NCI-H1930 (cell line): ENCODE measurements at regions not wholly inside any gene's neighbourhood (a gene's known extent, or its start where the extent isn't known, plus 50 kb on each side); places are given as distances from the start of the nearest gene placed in this dataset.

Source experiments
- DNase-seq, 2 experiments: peaks; one replicate each; lab custom pipeline; 2025; lab: John Stamatoyannopoulos, UW

DNA sequence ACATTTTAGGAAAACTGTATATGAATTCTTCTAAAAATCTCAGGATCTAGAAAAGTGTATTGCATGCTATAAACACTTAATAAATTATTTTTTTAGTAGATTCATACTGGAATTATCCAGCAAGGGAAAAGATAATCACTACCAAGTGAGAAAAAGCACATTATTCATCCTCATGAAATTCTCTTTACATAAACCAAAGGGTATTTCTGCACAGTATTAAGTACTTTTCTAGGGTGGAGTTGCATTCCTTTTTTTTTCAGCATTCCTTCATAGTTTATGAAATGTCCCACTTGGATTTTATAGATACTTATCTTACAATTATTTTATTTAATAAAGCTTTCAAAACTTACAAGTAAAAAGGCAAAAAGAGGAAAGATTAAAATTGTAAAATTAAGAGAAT is 403.3 kb downstream of the HGF start:
- DNase-seq, result no peak

DNA sequence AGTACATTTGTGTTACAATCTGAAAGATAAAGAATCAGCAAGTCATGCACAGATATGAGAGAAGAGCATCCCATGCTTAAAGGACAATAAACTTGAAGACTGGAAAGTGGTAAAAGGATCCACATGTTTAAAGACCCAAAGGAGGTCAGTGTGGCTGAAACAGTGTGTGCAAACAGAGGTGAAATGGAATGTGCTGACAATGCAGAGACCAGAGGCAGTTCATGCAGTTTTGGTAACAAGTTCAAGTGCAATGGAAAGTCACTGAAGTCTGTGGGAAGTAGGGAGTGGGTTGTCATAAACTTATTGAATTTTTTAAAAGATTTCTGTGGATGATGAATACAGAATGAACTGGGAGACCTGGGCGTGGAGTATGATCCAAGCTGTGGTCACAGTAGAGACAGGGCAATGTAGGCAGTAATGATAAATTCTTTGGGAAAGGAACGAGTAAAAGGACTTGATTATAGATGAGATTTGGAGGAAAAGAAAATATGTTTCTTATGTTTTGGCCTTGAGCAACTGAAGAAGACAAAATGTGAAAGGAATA is 408.0 kb downstream of the HGF start:
- no peak for DNase-seq

DNA sequence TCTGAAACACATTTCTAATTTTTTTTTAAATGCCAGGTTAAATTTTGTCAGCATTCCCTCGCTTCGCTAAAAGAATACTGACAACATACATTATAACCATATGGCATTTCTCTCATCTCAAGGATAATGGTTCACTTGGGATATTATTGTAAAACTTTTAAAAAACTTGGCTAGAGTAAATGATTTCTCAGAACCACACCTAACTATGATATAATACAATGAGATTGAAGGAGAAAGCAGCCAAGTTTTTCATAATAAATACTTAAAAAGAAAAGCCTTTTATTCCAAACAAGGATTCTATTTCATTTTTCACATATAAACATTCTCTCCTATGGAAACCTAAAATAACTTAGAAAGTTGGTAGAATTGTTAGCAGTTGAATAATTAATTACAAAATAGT is 413.9 kb downstream of the HGF start:
- no peak for DNase-seq

DNA sequence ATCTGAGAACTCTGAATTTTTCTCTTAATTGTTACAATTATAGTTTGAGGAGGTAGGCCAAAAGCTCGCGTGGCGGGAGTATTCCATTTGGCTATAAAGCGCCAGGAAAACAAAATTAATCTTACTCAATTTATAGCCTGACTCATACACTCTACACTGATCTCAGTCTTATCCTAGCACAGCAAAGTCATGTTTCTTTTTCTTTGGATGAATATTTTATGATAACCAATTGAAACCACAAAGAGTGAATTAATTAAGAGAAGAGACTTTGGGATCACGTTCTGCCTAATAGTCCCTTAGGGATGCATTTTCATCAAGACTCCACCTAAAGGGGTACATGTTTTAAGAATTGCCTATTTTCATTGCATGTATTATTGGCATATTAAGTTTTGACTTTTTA is 420.8 kb downstream of the HGF start:
- DNase-seq, result no peak

DNA sequence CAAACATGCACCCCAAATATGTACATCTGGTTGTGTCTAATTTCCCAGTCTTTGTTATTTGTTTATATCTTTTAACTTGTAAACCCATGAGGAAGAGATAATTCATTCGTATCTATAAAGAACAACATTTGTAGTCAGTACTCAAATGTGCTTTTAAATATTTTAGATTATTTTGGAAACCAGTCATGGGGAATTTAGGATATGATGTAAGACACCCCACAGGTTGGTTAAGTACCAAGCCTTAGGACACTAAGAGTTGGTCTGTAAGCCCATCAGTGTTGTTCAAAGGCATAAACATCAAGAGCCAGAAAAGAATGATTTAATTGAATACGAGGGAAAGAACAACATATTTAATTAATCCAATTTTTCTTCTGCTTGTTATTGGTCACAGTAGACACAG is 421.1 kb upstream of the SEMA3C start:
- no peak for DNase-seq

DNA sequence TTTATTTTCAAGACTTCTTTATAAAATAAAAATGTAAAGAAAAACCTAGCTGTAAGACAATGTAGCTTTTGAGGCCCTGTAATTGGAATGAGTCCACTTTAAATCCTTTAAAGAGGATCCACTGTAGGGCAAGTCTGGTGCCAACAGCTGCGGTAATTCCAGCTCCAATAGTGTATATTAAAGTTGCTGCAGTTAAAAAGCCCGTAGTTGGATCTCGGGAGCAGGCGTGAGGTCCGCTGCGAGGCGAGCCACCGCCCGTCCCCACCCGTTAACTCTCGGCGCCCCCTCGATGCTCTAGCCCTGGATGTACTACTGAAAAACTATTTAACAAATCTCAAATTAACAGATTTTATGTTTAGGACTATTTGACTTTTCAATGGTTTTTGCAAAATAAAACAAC is 414.7 kb upstream of the SEMA3C start:
- DNase-seq, result no peak

DNA sequence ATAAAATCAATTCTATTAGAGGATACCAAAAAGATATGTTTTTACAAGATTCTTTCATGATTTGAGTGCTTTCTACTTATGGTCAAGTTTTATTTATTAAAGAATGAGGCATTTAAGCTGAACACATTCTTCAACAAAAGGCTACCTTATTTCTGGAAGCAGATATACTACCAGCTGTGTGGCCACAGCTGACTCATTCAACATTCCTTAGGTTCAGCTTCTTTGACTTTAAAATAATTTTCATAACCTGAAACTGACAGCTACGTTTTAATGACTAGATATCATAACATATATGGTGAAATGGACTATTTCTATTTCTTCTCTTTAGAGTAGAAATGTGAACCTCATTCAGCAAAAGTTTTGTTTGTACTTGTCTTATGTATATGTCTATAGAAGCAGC is 414.2 kb upstream of the SEMA3C start:
- DNase-seq, result no peak

DNA sequence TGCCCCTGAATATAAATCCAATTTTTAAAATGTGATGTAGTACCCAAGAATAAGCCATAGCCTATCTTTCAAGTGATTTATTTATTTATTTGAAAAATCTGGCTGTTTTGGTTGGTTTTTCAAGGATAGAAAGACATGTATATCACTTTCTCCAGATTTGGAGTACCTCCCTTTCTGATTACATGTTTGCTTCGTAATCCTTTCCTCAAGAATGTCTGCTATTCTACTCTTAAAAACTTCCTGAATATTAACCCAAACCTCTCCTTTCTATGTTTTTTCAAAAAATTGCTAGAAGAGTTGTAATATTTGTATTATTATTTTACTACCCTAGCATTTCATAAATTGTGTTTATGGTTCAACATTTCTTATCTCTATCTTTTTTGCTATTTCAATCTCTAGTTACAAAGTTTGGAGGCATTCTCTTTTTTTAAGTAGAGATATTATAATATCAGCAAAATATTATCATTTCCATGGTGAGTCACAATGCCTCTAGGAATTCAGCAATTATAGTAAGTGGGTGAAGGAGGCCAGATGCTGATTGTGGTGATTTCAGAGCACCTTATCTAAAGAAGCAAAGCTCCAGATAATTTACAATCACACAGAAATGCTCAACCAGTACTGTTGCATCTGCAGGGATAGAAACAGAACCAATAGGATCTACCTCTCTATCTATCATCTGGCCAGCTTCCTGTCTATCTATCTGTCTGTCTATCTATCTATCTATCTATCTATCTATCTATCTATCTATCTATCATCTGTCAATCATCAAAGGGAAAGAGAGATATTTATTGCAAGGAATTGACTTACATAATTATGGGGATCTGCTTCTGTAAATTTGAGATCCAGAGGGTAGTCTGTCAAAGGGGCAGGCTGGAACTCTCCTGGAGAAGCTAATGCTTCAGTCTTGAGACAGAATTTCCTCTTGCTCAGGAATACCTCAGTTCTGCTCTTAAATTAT is 412.5 kb upstream of the SEMA3C start:
- no peak for DNase-seq

DNA sequence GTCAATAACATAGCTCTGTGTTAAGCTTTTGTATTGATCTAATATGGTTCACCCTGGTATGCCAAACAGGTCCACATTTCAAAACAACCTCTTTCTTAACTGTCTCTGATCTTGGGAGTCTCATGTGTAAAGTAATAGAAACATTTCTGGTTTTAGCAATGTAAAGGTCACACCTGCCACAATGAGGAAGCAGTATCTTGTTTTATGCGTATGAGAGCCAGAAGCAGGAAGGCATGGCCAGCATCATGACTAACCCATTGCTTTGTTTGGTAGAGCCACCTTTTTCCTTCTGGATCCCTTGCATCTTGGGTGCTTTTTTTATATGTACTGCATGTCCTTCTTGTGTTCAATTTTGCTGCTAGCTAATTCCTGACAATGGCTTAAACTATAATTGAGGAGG is 411.3 kb upstream of the SEMA3C start:
- DNase-seq, result no peak

DNA sequence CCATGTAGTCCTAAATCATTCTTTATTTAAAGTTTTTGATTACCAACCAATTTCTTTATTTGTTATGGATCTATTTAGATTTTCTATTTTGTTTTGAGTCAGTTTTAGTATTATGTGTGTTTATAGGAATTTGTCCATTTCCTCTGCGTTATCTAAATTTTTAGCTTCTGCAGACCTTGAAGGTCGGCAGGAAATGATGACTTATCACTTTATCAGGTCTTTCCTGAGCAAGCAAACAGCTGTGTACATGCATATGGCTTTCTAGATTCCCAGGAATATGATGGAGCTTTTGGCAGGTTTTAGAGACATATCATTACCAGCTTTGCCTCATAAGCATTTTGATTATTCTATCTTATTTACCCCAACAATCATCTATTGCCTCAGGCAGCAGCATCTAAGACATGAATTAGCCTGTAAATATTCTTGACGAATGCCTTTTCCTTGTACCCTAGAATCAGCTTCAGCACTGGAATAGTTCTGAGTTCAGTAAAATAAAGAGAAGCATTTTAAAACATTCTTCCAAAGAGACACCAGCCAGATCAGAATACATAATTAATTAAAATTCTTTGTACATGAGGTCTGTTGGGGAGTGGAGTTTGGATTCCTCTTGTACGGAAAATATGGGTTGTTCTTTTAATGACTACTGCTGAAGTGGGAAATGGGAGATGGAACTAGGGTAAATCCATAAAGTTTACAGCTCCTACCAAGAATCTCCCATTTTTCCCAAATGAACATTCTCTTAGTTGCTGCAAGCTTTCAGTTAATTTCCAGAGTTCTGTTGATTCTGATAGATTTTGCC is 408.8 kb upstream of the SEMA3C start:
- DNase-seq, result no peak

DNA sequence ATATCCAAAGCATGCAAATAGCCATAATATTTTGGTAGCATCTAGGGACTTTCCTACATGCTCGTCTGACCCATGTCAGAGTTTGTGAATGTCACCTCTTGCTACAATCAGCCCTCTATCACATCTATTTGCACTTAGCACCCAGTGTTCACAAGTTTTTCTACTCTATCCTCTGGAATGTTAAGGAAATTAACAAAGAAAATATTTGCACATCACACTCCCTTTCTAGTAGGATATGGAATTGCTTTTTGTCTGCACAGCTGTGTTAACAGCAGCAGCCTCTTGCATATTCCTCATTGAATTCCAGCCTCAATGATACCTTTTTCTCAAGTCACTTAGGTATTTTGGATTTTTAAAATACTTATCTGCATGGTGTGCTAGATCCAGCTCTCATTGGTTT is 403.1 kb upstream of the SEMA3C start:
- DNase-seq, result no peak

DNA sequence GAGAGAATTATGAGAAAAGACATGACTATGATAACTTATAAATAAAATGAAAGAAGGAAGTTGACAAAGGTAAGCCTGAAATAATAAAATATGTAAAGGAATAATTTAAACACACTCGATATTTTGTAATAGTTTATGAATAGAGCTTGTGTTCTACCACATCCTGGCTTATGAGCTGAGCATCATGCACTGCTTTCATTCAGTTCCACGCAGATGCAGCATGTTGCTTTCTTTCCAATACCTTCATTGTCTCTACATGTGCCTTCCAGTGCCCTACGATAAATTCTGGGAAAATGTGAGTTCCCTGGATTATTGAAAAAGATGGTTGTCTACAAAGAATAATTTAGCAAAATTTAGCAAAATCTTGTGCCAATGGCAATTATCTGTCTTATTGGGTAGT is 398.9 kb upstream of the SEMA3C start:
- DNase-seq, result no peak

DNA sequence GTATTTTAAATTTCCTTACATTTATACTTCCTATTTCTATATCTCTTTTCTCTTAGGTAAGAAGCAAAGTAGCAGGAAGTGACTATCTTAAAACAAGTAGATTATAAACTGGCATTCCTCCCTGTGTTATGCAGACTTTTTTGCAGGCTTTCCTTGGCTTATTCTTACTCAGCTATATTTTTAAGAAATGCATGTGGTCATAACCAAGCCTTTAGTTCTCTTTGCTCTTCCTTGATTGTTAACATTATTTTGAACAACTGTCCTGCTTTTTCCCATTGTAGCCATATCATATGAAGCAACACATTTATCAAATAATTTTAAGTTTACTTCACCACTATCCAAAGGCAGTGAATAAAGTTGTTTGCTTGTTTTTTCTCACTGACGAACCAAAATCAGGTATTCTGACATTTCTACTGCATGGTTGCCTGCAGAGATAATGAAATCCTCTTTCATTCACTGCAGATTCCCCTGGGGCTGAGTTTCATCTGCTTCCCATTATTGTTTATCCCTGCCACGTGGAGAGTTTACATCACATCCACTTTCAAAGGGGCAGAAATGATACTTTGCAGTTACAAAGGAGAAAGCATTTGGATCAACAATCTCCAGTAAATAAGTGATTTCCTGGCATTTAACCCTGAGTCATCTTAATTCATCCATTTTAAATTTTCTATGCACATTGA is 389.9 kb upstream of the SEMA3C start:
- peak; percentile 4 to 44 for DNase-seq

DNA sequence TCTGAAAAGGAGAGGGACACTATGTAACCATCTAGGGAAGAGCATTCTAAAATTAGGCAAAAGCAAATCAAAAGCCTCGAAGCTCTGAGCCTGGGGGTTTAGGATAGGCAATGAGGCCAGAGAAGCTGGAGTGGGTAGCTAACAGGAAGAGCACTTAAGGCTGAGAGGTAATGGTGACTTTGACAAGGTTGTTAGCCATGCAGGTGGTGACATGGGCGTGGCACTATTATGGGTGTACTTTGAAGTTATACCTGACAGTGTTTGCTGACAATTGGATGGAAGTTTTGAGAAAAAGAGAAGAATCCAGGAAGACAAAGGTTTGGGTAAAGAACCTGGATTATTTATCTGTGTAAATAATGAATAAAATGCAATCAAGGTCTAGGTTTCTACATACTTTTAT is 383.0 kb upstream of the SEMA3C start:
- DNase-seq, result no peak

DNA sequence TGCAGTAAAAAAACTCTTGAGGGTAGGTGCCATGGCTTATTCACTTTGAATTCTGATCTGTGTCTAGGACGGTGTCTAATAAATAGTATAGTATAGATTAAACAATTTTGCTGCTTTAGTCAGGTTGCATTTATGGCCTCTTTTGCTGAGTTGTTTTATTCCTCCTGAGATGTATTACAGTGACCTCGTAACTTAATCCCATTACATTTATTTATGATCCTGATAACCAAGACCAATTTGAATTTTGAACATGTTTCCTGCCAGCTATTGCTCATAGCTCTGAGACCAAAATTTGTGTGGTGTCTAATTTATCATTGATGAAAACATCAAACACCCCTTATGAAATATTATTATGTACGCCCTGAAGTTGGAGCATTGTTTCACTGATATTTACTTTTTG is 381.9 kb upstream of the SEMA3C start:
- no peak for DNase-seq

DNA sequence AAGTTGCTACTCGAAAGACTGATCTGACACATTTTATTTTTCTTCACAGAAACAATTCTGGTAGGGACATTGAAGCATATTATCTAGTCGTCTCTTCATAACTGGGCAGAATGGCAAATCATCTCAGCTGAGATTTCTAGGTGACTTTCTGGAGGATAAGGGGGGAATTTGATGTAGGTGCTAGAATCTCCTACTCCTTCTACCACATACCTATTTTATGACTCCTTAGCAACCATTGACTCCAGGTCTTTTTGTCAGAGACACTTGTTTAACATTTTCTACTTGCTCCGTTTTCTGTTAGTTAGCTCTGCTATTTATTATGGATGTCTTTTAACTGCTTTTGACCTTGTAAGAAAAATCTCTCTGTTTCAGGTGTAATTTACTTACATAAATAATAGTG is 380.9 kb upstream of the SEMA3C start:
- no peak for DNase-seq

DNA sequence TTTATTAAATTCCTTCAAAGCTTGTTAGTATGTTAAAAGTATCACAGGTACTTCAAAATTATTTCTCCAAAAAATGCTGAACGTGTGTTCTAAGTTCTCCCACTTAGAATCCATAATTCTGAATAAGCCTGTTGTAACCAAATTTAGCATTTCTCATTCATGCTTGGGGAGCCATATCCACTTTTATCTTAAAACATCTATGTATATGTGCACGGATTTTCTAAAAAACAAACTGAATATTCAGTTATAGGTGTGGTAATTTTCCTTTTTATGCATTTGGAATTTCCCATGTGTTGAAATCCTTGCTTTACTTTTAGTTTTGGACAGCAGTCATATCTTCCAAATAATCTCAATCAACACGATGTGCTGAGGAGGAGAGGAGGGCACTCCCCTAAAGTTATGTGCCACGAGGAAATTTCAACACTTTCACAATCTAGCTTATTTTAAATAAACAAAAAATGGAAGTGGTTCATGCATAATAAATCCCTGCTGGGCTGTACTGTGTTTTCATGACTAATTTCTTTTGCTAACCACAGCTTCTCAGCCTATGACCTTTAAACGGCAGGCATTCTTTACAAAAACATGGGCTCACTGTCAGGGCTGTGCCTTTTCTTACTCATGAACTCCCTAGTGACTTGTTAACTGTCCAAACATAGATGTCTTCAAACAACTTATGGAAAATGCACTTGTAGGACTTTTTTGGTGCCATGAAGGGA is 380.3 kb upstream of the SEMA3C start:
- no peak for DNase-seq

DNA sequence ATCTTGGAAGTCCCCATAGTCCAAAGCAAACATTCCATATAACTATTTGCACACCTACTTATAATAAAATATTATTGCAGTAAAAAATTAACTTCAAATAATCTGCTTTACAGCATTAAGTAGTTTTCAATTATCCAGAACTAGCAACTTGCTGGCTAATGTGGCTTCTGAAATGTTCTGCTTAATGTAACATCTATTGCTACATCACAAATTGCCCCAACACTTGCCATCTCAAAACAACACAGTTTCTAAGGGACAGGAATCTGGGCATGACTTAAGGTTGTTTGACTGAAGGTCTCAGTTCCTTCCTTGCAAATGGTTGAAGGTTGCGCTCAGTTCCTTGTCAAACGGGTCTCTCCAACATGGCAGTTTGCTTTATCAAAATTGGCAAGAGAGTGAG is 378.5 kb upstream of the SEMA3C start:
- DNase-seq, result no peak

DNA sequence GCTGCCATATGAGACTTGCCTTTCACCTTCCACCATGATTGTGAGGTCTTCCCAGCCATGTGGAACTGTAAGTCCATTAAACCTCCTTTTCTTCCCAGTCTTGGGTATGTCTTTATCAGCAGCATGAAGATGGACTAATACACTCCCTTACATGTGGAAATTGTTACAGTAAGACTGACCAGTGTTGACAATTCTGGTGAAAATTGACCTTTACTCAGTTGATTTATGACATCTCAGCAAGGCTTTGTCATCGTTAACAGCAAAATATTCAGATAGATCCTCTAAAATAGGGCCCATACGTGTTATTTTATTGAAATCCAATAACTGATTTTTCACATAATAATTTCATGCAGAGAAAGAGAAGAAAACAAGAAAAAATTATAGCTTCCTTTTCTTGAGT is 377.9 kb upstream of the SEMA3C start:
- no peak for DNase-seq

DNA sequence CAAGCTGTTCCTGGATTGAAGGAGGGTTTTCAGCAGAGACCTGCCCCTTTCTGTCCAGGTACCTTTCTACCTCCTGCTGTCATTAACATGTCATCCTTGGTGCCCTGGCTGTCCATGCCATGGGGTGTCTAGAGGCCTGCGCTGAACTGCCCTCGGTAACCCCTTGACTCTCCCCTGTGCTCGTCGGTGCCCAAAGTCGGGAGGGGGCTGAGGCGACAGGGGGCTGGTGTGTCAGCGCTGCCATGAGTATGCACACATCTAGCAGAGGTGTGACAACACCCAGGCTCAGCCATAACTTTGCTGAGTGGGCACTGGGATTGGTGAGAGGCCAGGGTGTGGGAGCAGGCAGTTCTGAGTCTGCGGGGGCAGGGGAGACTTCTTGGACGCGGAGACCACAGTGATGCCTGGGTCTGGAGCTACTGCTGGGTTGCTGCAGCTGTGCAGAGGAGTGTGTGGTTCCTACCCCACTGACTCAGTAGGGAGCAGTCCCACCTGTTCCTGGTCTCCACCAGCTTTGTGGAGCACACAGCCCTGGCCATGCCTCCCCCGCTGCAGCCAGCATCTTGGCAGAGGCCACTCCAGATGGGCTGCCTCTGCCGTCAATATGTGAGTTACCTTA is 376.2 kb upstream of the SEMA3C start:
- DNase-seq, result no peak

DNA sequence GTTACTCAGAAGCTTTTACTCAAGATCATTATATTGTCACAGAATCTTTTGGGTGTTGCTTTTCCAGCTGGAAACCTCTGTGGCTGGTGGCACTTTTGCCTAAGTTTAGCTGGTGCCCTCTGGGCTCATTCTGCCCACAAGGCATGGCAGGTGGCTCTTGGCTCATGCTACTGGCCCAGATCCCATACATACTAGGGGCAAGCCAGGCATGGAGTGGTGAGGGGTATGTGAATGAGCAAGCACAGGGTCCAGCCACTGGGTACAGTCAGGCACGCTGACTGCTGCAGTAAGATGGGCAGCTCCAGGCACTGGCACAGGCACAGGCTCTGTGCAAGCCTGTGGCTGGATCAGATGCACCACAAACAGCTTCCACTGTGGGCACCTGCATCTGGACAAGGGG is 375.0 kb upstream of the SEMA3C start:
- no peak for DNase-seq
